ENCODE measurements at regions not wholly inside any gene's neighbourhood (a gene's known extent, or its start where the extent isn't known, plus 50 kb on each side); places are given as distances from the start of the nearest gene placed in this dataset.

DNA sequence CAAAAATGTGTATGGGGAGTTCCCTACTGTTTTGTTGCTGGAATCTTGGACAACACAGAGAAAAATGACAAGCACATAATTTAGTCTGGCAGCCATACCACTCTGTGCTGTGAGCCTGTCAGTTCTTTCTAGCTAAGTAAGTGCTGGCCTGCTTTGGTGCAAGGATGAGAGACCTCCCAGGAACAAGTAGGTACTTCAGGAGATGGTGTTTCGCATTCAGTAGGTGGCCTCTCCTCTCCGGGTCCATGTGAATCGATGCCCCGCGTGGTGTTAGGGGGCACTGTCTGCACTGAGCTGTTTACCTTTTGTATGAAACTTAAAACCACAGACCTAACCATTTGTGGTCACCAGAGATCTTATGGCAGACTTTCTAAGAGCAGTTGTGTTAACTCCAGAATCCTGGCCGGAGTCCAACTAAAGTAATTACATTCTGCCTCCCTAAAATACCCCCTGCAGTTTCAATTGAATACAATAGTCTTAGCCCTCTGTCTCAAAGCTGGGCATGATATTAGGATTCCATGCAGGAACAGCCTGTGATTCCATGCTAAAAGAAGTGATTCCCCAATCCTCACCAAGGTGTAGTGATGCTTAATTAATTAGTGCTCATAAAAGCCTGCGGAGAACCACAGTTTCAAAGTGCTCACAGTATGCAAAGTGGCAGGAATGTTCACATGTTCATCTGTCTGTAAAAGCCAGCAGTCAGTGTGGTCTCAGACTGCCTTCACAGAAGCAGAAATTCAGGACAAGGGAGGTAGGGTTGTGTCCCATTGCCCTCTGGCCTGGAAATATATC lies 64.2 kb downstream of the LLPH start:
- Histone ChIP-seq H3K36me3 (replicated peaks in 1 of 2; ENCODE audit: control insufficient read depth in 1 of 2, insufficient read depth in 2 of 2, low read length in 1 of 2) (no peaks in the 10 kb centered on the region), H3K9ac (no peak overlapping the region), H3K27ac (ENCODE audit: low read depth in 2 of 2, low read length in 1 of 2) (peak overlapping the region; percentile 83 to 94), H3K27me3 (ENCODE audit: insufficient read depth) (peaks cover 5% of the 10 kb centered on the region; the same call in 1 of the 2 replicates), H3K4me1 (ENCODE audit: control insufficient read depth in 1 of 2, insufficient read depth in 2 of 2, low read depth in 1 of 2, low read length in 1 of 2) (peaks cover 0 to 37% of the 10 kb centered on the region in 2 experiments), H2AFZ (ENCODE audit: low read depth) (no peak overlapping the region; the same call in 1 of the 2 replicates), H3K9me3 (no peaks in the 10 kb centered on the region), H3K79me2 (ENCODE audit: insufficient read depth) (no peaks in the 10 kb centered on the region), H3K4me2 (peak overlapping the region; percentile 61; the same call in 1 of the 2 replicates), H3K9me2 (no peaks in the 10 kb centered on the region), H3F3A (replicated peaks; ENCODE audit: insufficient read depth) (peaks cover 35% of the 10 kb centered on the region), H4K20me1 (ENCODE audit: insufficient read depth) (no peaks in the 10 kb centered on the region), H3K4me3 (ENCODE audit: low read depth in 2 of 2, low read length in 1 of 2) (no peak overlapping the region; a peak in 1 of 4 replicates)
- TF ChIP-seq NFIC (IDR thresholded peaks at IDR 0.05; ENCODE audit: borderline replicate concordance) = peak; percentile 70; the same call in 1 of the 2 replicates
- TF ChIP-seq, protein P1, sequence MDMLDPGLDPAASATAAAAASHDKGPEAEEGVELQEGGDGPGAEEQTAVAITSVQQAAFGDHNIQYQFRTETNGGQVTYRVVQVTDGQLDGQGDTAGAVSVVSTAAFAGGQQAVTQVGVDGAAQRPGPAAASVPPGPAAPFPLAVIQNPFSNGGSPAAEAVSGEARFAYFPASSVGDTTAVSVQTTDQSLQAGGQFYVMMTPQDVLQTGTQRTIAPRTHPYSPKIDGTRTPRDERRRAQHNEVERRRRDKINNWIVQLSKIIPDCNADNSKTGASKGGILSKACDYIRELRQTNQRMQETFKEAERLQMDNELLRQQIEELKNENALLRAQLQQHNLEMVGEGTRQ (IDR thresholded peaks at IDR 0.05; ENCODE audit: borderline replicate concordance, low read depth, low read length) = no peak
- 0 out of 2 replicates have a peak, but pooled peaks have one; percentile 19 for TF ChIP-seq TAF1 (IDR thresholded peaks at IDR 0.05; ENCODE audit: borderline replicate concordance, low read depth, low read length)
- TF ChIP-seq TCF12 (IDR thresholded peaks at IDR 0.05) = peak; percentile 34
- TF ChIP-seq RCOR1 (IDR thresholded peaks at IDR 0.05; ENCODE audit: low read length) = no peak
- TF ChIP-seq JUND (IDR thresholded peaks at IDR 0.05) = no peak
- TF ChIP-seq TEAD4 (IDR thresholded peaks at IDR 0.05; ENCODE audit: borderline replicate concordance, insufficient read depth) = no peak
- TF ChIP-seq, protein P2, sequence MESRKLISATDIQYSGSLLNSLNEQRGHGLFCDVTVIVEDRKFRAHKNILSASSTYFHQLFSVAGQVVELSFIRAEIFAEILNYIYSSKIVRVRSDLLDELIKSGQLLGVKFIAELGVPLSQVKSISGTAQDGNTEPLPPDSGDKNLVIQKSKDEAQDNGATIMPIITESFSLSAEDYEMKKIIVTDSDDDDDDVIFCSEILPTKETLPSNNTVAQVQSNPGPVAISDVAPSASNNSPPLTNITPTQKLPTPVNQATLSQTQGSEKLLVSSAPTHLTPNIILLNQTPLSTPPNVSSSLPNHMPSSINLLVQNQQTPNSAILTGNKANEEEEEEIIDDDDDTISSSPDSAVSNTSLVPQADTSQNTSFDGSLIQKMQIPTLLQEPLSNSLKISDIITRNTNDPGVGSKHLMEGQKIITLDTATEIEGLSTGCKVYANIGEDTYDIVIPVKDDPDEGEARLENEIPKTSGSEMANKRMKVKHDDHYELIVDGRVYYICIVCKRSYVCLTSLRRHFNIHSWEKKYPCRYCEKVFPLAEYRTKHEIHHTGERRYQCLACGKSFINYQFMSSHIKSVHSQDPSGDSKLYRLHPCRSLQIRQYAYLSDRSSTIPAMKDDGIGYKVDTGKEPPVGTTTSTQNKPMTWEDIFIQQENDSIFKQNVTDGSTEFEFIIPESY (IDR thresholded peaks at IDR 0.05; ENCODE audit: borderline replicate concordance, low read depth) = no peak
- peak in 1 of 2 experiments; percentile 49; a peak in 1 of 4 replicates for TF ChIP-seq EP300 (IDR thresholded peaks at IDR 0.05; ENCODE audit: borderline replicate concordance in 1 of 2, low read depth in 1 of 2, low read length in 1 of 2)
- TF ChIP-seq SMC3 (IDR thresholded peaks at IDR 0.05; ENCODE audit: low read depth, low read length) = no peak
- TF ChIP-seq, protein P3, sequence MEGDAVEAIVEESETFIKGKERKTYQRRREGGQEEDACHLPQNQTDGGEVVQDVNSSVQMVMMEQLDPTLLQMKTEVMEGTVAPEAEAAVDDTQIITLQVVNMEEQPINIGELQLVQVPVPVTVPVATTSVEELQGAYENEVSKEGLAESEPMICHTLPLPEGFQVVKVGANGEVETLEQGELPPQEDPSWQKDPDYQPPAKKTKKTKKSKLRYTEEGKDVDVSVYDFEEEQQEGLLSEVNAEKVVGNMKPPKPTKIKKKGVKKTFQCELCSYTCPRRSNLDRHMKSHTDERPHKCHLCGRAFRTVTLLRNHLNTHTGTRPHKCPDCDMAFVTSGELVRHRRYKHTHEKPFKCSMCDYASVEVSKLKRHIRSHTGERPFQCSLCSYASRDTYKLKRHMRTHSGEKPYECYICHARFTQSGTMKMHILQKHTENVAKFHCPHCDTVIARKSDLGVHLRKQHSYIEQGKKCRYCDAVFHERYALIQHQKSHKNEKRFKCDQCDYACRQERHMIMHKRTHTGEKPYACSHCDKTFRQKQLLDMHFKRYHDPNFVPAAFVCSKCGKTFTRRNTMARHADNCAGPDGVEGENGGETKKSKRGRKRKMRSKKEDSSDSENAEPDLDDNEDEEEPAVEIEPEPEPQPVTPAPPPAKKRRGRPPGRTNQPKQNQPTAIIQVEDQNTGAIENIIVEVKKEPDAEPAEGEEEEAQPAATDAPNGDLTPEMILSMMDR (IDR thresholded peaks at IDR 0.05) = peak; percentile 24; the same call in 1 of the 2 replicates
- TF ChIP-seq FOXM1 (IDR thresholded peaks at IDR 0.05; ENCODE audit: low read depth) = no peak
- CTCF ChIA-PET = interaction anchor here (0.6 to 0.7 kb wide), 2 partner anchors 18 to 617 kb away, joined by 3 read pairs; no protein-coding TSS in a partner anchor
- POLR2A ChIA-PET = no interaction called here
- DNase-seq = no peak
- WGBS (ENCODE audit: low lambda C conversion rate) = 35% methylated on average over 7 of the region's 7 CpGs
